Uterus (tissue), 2 donors: ENCODE measurements at regions not wholly inside any gene's neighbourhood (a gene's known extent, or its start where the extent isn't known, plus 50 kb on each side); places are given as distances from the start of the nearest gene placed in this dataset.

Source experiments
- POLR2A ChIP-seq, 2 donors: fragments of 450-650 bp; IDR thresholded peaks; one replicate each; pipeline ENCODE4 v1.6.1; 2016; ENCODE audit warnings: antibody characterized with exemption in 2 of 2, mild to moderate bottlenecking in 1 of 2, moderate library complexity in 1 of 2
- TF ChIP-seq, protein P1 (sequence below), 4 experiments: fragments of 200-600 bp in 2 of 4; fragments of 450-650 bp in 2 of 4; sonication (generic) in 2 of 4; IDR thresholded peaks; one replicate each; pipeline ENCODE4 v1.5.1; 2016 to 2019; ENCODE audit warnings: antibody characterized with exemption in 4 of 4, mild to moderate bottlenecking in 2 of 4, moderate library complexity in 1 of 4

GRCh38 chr1:189623336-189623735, 854.3 kb downstream of the BRINP3 start:
- TF ChIP-seq, protein P1, sequence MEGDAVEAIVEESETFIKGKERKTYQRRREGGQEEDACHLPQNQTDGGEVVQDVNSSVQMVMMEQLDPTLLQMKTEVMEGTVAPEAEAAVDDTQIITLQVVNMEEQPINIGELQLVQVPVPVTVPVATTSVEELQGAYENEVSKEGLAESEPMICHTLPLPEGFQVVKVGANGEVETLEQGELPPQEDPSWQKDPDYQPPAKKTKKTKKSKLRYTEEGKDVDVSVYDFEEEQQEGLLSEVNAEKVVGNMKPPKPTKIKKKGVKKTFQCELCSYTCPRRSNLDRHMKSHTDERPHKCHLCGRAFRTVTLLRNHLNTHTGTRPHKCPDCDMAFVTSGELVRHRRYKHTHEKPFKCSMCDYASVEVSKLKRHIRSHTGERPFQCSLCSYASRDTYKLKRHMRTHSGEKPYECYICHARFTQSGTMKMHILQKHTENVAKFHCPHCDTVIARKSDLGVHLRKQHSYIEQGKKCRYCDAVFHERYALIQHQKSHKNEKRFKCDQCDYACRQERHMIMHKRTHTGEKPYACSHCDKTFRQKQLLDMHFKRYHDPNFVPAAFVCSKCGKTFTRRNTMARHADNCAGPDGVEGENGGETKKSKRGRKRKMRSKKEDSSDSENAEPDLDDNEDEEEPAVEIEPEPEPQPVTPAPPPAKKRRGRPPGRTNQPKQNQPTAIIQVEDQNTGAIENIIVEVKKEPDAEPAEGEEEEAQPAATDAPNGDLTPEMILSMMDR (IDR thresholded peaks at IDR 0.05), result no peak
- TF ChIP-seq POLR2A (IDR thresholded peaks at IDR 0.05), result no peak
